GM18511 (cell line): ENCODE measurements at regions not wholly inside any gene's neighbourhood (a gene's known extent, or its start where the extent isn't known, plus 50 kb on each side); places are given as distances from the start of the nearest gene placed in this dataset.

ENCODE experiments used
- ATAC-seq: cut with Tn5 transposase; IDR thresholded peaks from one replicate; pipeline ENCODE4 v1.9.1; 2021; ENCODE audit warnings: mild to moderate bottlenecking, moderate library complexity; ENCODE audit not compliant: unreplicated experiment

- no peak for ATAC-seq
These were observed 271.5 kb upstream of the TTC14 start for GRCh38 chr3:180330440-180330839.

DNA sequence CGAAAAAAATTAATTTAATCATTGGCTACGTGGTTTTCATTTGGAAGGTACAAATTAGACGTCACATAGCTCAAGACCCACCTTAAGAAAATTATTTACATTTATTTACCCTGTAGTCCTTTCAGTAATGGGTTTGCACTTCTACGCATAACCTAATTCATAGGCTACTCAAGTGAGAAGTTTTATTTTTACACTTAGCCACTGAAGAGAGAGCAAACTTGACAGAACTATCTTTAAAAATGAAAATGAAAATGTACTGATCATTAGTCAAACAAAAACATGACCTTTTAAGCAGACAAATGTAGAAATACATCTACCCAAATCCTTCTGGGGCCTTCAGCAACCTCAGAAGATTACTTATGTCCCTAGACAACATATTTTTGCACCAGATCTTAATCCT, 269.4 kb upstream of the TTC14 start:
- ATAC-seq = peak; percentile 41

- ATAC-seq = no peak
These were observed 266.9 kb upstream of the TTC14 start for GRCh38 chr3:180335050-180335449.

DNA sequence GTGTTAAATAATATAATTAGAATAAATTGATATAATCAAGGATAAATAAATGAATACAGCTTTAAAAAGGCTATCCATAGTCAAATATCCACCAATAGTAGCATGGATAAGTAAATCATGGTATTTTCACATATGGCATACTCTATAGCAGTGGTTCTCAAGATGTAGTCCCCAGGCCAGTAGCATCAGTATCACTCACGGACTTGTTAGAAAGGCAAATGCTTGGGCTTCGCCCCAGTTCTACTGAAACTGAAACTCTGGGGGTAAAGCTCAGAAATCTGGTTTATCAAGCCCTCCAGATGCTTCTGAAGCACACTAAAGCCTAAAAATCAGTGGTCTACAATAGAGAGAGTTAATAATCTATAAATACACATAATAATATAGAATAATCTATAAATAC, 261.6 kb upstream of the TTC14 start:
- ATAC-seq = no peak

GRCh38 chr3:180341516-180341915, 260.4 kb upstream of the TTC14 start:
- ATAC-seq = no peak

DNA sequence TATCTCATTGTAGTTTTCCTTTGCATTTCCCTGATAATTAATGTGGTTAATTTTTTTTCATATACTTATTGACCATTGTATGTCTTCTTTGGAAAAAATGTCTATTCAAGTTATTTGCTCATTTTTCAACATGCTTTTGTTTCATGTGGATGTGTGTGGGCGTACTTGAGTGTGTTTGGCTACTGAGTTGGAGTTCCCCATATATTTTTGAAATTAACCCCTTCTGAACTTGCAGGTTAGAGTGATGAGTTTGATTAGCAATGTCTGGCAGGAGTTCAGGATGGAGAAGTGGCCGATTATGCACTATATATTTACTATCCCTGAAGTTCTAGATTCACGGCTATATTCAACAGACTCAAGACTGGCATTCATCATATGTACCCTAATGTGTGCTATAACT, 250.4 kb upstream of the TTC14 start:
- no peak for ATAC-seq

- no peak for ATAC-seq
These were observed 249.7 kb upstream of the TTC14 start for GRCh38 chr3:180352261-180352660.

DNA sequence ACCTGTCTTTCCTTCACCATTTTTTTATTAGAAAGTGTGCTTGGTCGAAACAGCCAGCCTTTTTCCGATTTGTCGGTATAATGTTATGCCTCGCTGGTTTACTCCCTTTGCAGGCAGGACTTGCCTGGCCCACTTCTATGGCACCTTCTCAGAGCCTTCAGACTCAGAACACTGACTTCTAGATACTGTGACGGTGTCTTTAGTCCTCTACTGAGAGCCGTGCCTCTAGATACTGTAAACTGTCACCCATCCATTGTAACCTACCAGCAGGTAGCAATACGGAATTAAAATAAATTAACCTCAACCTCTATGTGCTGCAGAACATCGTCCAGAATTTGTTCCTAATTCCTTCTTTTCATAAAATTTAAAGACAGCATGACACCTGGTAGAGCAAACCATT, 247.7 kb upstream of the TTC14 start:
- no peak for ATAC-seq

GRCh38 chr3:180358179-180358578, 243.8 kb upstream of the TTC14 start:
- ATAC-seq = no peak

- no peak for ATAC-seq
These were observed 242.7 kb upstream of the TTC14 start for GRCh38 chr3:180359061-180359952.

GRCh38 chr3:180359953-180360279, 242.0 kb upstream of the TTC14 start:
- ATAC-seq = no peak

DNA sequence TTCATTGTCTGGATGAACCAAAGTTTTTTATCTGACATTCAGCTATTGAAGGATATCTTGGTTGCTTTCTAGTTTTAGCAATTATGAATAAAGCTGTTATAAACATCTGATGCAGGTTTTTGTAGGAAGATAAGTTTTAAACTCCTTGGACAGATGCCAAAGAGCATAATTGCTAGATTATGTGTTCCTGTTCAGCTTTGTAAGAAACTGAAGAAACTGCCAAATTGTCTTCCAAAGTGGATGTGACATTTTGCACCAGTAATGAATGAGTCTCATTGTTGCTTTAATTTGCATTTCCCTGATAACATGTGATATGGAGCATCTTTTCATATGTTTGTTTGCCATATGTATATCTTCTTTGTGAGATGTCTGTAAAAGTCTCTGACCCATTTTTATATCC, 239.9 kb upstream of the TTC14 start:
- no peak for ATAC-seq

DNA sequence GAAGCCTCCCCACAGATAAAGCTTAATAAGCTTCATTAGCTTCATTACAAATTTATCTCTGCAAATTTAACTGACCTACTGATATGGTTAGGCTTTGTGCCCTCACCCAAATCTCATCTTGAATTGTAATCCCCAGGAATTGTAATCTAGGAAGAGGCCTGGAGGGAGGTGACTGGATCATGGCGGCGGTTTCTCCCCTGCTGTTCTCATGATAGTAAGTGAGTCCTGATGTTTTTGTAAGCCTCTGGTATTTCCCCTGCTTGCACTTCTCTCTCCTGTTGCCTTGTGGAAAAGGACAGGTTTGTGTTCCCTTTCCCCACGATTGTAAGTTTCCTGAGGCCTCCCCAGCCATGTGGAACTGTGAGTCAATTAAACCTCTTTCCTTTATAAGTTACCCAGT, 226.1 kb upstream of the TTC14 start:
- ATAC-seq = no peak

GRCh38 chr3:180378496-180378895, 223.5 kb upstream of the TTC14 start:
- ATAC-seq = no peak

- no peak for ATAC-seq
These were observed 219.3 kb upstream of the TTC14 start for GRCh38 chr3:180382638-180383180.

DNA sequence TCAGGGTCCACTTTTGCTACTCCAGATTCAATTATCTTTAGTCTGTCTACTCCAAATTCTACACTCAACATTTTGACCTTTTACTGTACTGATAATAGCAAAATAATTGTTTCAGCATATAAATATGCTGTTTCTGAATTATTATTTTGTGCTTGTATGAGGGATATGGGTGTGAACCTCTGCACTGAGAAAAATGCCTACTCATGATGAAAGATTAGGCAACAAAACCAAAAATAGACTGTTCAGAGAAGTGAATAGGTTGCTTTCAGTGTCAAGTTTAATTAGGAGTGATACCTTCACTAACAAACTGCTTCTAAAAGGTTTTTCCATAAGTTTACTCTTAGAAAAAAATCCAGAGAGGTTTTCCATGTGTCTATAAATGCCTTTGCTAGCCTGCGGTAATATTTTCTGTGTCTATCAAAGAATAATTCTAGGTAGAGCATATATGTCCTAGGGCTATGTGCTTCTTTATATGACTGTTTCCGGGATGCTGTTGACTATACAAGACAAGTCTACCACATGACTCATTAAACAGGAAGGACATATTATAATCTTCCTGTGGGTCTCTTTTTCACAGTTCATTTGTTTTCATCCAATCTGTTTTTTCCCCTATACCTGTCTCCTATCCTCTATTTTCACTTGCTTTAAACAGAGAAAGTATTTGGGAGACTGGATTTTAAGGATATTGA, 218.5 kb upstream of the TTC14 start:
- no peak for ATAC-seq

DNA sequence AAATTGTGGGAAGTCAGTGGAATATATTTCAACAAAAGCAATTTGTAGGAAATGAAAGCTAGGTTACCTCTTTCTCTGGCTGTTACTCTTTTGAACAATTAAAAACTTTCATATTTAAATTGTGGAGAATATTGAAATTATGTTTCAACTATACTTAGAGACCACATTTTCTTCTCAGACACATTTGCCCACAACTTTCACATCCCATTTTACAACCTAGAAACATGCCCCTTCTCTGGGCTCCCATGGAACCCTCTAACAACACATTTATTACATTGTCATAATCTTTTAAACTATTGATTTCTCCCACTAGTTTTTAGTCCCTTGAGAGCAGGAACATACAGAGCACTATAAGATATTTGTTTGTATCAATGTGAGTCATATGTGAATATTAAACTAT, 211.7 kb upstream of the TTC14 start:
- ATAC-seq = no peak

DNA sequence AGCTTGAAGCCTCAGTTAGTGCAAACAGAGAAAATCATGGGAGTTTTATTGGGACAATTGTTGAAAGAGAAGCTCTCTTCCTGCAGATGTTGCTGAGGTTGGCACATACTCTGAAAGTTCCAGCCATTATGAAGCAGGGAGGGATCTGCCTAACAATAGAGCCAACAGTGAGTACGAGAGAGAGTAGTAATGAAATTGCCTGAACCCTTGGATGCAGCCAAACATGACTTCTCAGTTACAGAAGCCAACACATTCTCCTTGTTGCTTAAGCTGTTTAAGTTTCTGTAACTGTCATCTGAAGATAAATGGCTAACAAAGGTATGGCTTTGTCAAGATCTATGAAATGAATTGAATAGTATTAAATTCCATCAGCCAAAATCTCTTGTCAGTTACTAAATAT, 211.0 kb upstream of the TTC14 start:
- no peak for ATAC-seq

DNA sequence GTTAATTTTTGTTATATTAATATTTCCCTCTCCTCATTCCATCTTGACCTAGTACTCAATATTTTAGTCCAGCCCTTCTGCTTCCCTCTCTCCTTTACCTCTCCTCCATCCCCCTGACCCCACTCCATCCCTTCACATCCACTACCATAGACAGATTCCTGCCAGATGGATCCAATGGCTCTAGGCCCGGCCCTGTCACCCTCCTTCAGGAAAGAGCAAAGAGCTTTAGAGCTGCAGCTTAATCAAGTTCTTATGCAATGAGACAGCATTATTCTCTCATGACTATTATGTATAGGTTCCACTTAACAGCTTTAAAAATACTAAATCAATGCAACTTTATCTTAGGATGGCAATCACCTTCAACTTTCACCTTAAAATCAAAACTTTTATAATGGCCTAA, 200.7 kb upstream of the TTC14 start:
- ATAC-seq = no peak

DNA sequence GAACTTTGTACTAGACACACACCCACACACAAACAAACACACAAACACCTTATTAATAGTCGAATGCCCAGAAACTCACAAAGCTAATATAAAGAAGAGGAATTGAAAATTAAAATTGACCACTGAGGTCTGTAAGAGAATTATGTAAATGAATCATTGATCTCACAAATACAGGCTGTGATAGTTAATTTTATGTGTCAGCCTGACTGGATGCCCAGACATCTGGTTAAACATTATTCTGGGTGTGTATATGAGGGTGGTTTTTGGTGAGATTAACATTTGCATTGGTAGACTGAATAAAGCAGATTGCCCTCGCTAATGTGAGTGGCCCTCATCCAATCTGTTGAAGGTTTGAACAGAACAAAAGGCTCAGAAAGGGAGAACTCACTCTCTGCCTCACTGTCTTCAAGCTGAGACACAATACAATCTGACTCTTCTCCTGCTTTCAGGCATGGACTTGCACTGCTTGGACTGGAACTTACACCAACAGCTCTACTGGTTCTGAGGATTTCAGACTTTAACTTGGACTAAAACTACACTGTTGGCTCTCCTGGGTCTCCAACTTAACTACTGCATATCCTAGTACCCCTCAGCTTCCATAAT, 199.4 kb upstream of the TTC14 start:
- peak; percentile 90 for ATAC-seq

- no peak for ATAC-seq
These were observed 198.8 kb upstream of the TTC14 start for GRCh38 chr3:180403156-180403555.

GRCh38 chr3:180408654-180409053, 193.3 kb upstream of the TTC14 start:
- peak; percentile 58 for ATAC-seq
